C4-2B (cell line): ENCODE measurements at regions not wholly inside any gene's neighbourhood (a gene's known extent, or its start where the extent isn't known, plus 50 kb on each side); places are given as distances from the start of the nearest gene placed in this dataset.

Experiments used
- H3K27ac ChIP-seq: fragments of 450-650 bp; 2 replicates; pipeline ENCODE4 v1.5.1; 2017
- ZFX ChIP-seq: fragments of 450-650 bp; IDR thresholded peaks from 2 replicates; pipeline ENCODE4 v1.6.1; 2017
- TF ChIP-seq, protein P1 (sequence below): fragments of 450-650 bp; conservative IDR thresholded peaks from 2 replicates; pipeline ENCODE4 v1.5.1; 2017; ENCODE audit warnings: mild to moderate bottlenecking

DNA sequence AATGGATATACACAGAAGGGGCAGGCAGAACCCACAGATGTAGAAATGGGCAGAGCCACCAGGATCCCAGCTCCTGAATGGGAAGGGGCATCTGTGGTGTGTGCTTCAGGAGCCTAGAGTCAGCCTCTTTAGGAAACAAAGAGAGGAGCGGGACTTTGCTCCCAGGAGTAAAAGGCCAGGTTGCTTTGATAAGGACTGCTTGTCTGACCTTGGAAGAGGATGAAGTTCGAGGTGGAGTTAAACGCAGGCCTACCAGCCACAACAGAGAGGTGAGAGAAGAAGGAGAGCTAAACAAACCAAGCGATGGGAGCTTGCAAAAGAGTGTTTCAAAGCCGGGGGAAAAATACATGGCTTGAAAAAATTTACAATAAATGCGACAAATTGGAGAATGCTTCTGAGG lies 49.9 kb upstream of the TMPRSS2 start:
- no peak for TF ChIP-seq ZFX
- TF ChIP-seq, protein P1, sequence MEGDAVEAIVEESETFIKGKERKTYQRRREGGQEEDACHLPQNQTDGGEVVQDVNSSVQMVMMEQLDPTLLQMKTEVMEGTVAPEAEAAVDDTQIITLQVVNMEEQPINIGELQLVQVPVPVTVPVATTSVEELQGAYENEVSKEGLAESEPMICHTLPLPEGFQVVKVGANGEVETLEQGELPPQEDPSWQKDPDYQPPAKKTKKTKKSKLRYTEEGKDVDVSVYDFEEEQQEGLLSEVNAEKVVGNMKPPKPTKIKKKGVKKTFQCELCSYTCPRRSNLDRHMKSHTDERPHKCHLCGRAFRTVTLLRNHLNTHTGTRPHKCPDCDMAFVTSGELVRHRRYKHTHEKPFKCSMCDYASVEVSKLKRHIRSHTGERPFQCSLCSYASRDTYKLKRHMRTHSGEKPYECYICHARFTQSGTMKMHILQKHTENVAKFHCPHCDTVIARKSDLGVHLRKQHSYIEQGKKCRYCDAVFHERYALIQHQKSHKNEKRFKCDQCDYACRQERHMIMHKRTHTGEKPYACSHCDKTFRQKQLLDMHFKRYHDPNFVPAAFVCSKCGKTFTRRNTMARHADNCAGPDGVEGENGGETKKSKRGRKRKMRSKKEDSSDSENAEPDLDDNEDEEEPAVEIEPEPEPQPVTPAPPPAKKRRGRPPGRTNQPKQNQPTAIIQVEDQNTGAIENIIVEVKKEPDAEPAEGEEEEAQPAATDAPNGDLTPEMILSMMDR: no peak
- no peak overlapping the region for H3K27ac ChIP-seq
